Pancreas (tissue), 10 donors: ENCODE measurements at regions not wholly inside any gene's neighbourhood (a gene's known extent, or its start where the extent isn't known, plus 50 kb on each side); places are given as distances from the start of the nearest gene placed in this dataset.

Experiments
- ATAC-seq, 4 donors: fragments of 200-7000 bp; cut with Tn5 transposase; one replicate each; pipeline versions ENCODE4 v1.8.0 to v1.9.1; 2020; ENCODE audit warnings: mild to moderate bottlenecking in 4 of 4, moderate library complexity in 4 of 4
- DNase-seq, 6 donors: peaks; one replicate each; pipeline ENCODE4 v3.0.0-alpha.2; 2020
- FAIRE-seq: peaks from 2 replicates; lab custom pipeline; 2012; peaks lifted over from hg19 to GRCh38; lab: Jason Lieb, UNC
- H3K27ac ChIP-seq, 4 donors: fragments of 200-600 bp; sonication (generic); 1 replicate in 3 of 4; 2 replicates in 1 of 4; pipeline versions ENCODE4 v1.5.0 to v1.8.0; 2020
- H3K27me3 ChIP-seq, 4 donors: fragments of 200-600 bp; one replicate each; pipeline ENCODE4 v1.8.0; 2021
- H3K36me3 ChIP-seq, 3 donors: fragments of 200-600 bp; sonication (generic) in 1 of 3; one replicate each; pipeline versions ENCODE4 v1.5.0 to v1.8.0; 2020 to 2021
- H3K4me1 ChIP-seq, 3 donors: fragments of 200-600 bp; one replicate each; pipeline ENCODE4 v1.8.0; 2021
- H3K4me3 ChIP-seq, 4 donors: fragments of 200-600 bp; sonication (generic) in 2 of 4; one replicate each; pipeline versions ENCODE4 v1.5.0 to v1.8.0; 2020 to 2021
- H3K9me3 ChIP-seq, 4 donors: fragments of 200-600 bp; one replicate each; pipeline ENCODE4 v1.8.0; 2021
- CTCF ChIP-seq, 4 donors: fragments of 200-600 bp; sonication (generic) in 3 of 4; IDR thresholded peaks; one replicate each; pipeline versions ENCODE4 v1.5.0 to v1.8.0; 2021; ENCODE audit warnings: antibody characterized with exemption in 4 of 4
- WGBS, 2 donors: extraction: QIAGEN DNeasy Blood & Tissue Kit; methylation state at CpG; one replicate each; pipeline ENCODE4 v1.1.7; 2013; 5-methylcytosine and 5-hydroxymethylcytosine counted together
- intact Hi-C, 3 donors: fragments of 100-400 bp; cut with DNase I; formaldehyde crosslinking; loops; one replicate each; pipeline versions ENCODE4 v1.11.1 to v1.14.2; 2022
- donor health status: healthy with polysubstance abuse.
- donor health status: DM: no; HTN: no; CAD: no; lungs with moderate emphysema.
- donor health status: DM: no; HTN: no; CAD: no.
- donor health status: control.
- donor health status: control.
- donor health status: Bipolar disorder and iron deficiency.
- donor health status: DM: yes; HTN: yes; CAD: no.
- donor health status: DM: no; HTN: no; CAD: no.
- donor health status: DM: no; HTN: no; CAD: no.
- donor health status: DM: yes; HTN: yes; CAD: no.

- no peak for FAIRE-seq
- peak in 2 of 6 donors; percentile 37 to 49 for DNase-seq
- Histone ChIP-seq H3K4me3 (no peak overlapping the region), H3K27me3 (no peaks in the 10 kb centered on the region), H3K36me3 (no peaks in the 10 kb centered on the region), H3K4me1 (peaks cover 0 to 9% (median 8%) of the 10 kb centered on the region in 3 donors), H3K27ac (peak overlapping the region in 1 of 4 donors; percentile 20), H3K9me3 (no peaks in the 10 kb centered on the region)
- intact Hi-C loops = loop anchor here in 2 of 3 donors (5.0 to 10.0 kb wide), 3 partner anchors 271 to 823 kb away; no protein-coding TSS in a partner anchor
- TF ChIP-seq CTCF (IDR thresholded peaks at IDR 0.05) = no peak
- ATAC-seq = peak; percentile 20 to 48 (median 46)
- 25 to 34% methylated on average over 6 of the region's 6 CpGs for WGBS, 2 donors
Measured at GRCh38 chr15:31487811-31488436, 161.3 kb downstream of the KLF13 start.

GRCh38 chr15:31488437-31489204 lies 162.0 kb downstream of the KLF13 start:
- ATAC-seq (peak; percentile 80 to 95 (median 92)), DNase-seq (peak in 4 of 6 donors; percentile 44 to 70 (median 56)), FAIRE-seq (peak; percentile 79)
- Histone ChIP-seq H3K27ac (peak overlapping the region in 1 of 4 donors; percentile 20), H3K4me1 (peaks cover 0 to 9% (median 8%) of the 10 kb centered on the region in 3 donors), H3K4me3 (no peak overlapping the region), H3K9me3 (no peaks in the 10 kb centered on the region), H3K27me3 (no peaks in the 10 kb centered on the region), H3K36me3 (no peaks in the 10 kb centered on the region)
- TF ChIP-seq CTCF (IDR thresholded peaks at IDR 0.05) = peak; percentile 28 to 91 (median 84)
- 16 to 24% methylated on average over 7 of the region's 7 CpGs for WGBS, 2 donors
- intact Hi-C loops = loop anchor here in 2 of 3 donors (5.0 to 10.0 kb wide), 3 partner anchors 271 to 824 kb away; no protein-coding TSS in a partner anchor

GRCh38 chr15:31489281-31489680 lies 162.6 kb downstream of the KLF13 start:
- 92 to 96% methylated on average over 2 of the region's 2 CpGs for WGBS, 2 donors
- Histone ChIP-seq H3K27ac (no peak overlapping the region), H3K36me3 (no peaks in the 10 kb centered on the region), H3K27me3 (no peaks in the 10 kb centered on the region), H3K4me3 (no peak overlapping the region), H3K4me1 (peaks cover 0 to 9% (median 8%) of the 10 kb centered on the region in 3 donors), H3K9me3 (no peaks in the 10 kb centered on the region)
- DNase-seq (no peak), FAIRE-seq (no peak), ATAC-seq (no peak)
- intact Hi-C loops = loop anchor here in 2 of 3 donors (5.0 to 10.0 kb wide), 3 partner anchors 272 to 824 kb away; no protein-coding TSS in a partner anchor
- TF ChIP-seq CTCF (IDR thresholded peaks at IDR 0.05) = no peak

- 39 to 40% methylated on average over 12 of the region's 12 CpGs for WGBS, 2 donors
- no peaks in the 10 kb centered on the region for H3K9me3 ChIP-seq
- no peak overlapping the region for H3K4me3 ChIP-seq
- intact Hi-C loops = loop anchor here in 2 of 3 donors (5.0 to 10.0 kb wide), 3 partner anchors 273 to 825 kb away; no protein-coding TSS in a partner anchor
- ATAC-seq (peak; percentile 67 to 86 (median 74)), DNase-seq (peak in 1 of 6 donors; percentile 48), FAIRE-seq (no peak)
- no peaks in the 10 kb centered on the region for H3K36me3 ChIP-seq
- H3K4me1 ChIP-seq = peaks cover 0 to 9% (median 8%) of the 10 kb centered on the region in 3 donors
- TF ChIP-seq CTCF (IDR thresholded peaks at IDR 0.05) = peak; percentile 46 to 88 (median 80)
- H3K27me3 ChIP-seq = no peaks in the 10 kb centered on the region
- no peak overlapping the region for H3K27ac ChIP-seq
Measured at GRCh38 chr15:31489801-31490646, 163.4 kb downstream of the KLF13 start.
